Right forelimb (tissue), 1 donor: ENCODE measurements at regions not wholly inside any gene's neighbourhood (a gene's known extent, or its start where the extent isn't known, plus 50 kb on each side); places are given as distances from the start of the nearest gene placed in this dataset.
"Not testable (repeated sequence)": the region's sequence is repeated elsewhere in the genome, so short reads cannot be mapped to it uniquely, and the experiment has no call there.

Experiments
- DNase-seq: peaks from one replicate; pipeline ENCODE4 v3.0.0-alpha.2; 2018

DNA sequence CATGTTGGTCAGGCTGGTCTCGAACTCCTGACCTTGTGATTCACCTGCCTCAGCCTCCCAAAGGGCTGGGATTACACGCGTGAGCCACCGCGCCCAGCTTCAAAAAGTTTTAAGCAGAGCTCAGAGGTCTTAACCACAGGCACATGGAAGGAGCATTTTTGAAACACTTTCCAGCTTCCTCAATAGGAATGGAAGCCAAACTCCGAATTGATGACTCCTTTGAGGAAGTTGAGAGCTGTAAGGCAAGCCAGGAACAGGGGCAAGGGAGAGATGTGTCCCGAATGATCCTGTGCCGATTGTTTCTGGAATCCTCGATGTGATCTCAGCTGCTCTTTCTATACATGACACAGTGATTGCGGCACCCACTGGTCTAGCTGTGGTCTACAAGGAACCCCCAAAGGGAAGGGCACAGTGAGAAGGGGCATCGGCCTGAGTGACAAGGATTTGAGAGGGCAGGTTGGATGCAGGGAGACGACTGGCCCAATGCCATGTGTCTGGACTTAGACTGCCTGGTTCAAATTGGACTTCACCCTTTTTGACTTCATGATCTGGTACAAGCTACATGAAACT lies 116.2 kb downstream of the ADRA2C start:
- DNase-seq, result not testable (repeated sequence)

DNA sequence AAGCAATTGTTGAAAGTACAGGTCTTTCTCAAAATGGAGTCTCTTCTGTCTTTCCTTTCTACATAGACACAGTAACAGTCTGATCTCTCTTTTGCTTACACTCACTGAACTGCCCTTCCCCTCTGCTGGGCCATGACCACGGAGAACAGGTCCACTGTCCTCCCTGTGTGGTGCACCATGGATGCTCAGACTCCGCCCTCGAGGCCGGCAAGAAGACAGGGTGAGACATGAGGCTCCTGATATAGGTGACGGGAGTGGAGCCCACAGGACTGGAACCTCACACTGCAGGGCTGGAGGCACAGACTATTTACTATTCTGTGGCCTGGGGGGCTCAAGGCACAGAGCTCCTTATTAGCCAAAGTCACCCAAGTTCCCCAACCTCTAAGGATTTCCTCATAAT lies 118.1 kb downstream of the ADRA2C start:
- not testable (repeated sequence) for DNase-seq

DNA sequence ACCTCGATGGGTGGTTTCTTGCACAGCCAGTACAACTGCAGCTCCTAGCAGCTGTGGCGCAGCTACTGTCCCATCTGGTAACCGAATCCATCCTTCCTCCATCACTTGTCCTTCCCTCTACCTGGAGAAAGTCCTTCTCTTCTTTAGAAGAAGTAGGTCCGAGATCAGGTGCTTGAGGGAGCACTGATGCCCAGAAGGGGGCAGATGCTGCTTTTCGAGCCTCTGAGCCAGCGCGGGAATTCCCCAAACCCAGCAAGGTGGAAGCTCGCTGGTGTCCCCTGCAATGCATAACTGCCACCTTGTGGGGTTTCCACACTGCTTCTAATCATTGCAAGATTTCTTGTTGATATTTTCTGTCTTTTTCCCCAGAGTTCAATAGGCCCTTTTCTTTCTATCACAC lies 127.4 kb downstream of the ADRA2C start:
- DNase-seq, result not testable (repeated sequence)

DNA sequence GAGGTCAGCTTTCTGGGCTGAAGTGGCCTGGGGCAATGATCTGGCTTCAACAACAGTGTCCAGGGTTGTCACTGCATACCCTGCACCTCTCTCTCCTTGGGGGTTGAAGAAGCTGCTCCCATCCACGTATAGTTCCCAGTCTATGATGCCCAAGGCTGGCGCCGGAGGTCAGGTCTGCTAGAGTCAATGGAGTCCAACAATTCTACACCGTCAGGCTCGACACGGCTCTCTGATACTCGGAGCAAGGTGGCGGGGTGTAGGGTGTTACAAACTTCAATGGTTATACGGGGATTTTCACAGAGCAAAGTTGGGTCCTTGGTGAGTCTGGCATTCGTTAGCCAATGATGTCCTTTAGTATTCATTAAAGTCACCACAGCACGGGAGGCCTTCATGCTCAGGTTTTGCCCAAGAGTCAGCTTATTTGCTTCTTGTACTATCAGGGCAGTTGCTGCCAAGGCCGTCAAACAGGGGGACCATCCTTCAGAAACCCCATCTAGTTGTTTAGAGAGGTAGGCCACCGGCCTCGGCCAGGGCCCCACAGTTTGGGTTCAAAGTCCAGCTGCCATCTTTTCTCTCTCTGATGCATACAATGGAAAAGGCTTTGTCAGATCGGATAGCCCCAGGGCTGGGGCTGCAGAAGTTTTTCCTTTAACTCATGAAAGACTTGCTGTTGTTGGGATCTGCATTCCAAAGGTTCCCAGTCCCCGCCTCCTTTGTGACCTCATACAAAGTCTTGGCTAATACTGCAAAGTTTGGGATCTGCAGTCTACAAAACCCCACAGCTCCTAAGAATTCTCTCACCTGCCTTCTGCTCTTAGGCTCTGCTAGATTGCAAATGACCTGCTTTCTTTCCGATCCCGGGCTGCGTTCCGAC lies 128.1 kb downstream of the ADRA2C start:
- DNase-seq, result not testable (repeated sequence)

DNA sequence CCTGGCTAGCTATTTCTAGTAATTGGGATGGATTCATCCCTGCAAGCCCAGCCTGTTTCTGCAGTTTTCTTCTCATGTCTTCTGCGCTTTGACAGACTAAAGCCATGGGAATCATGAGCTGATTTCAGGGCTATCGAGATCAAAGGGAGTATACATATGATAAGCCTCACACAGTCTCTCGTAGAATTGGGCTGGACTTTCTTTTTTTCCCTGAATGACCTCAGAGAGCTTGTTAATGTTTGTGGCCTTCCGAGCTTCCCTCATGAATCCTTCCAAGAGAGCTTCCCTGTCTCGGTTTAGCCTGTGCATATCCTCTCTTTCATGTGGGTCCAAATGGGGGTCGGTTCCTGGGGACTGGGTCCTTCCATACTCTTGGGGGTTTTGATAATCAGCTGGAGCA lies 130.3 kb downstream of the ADRA2C start:
- DNase-seq, result no peak

DNA sequence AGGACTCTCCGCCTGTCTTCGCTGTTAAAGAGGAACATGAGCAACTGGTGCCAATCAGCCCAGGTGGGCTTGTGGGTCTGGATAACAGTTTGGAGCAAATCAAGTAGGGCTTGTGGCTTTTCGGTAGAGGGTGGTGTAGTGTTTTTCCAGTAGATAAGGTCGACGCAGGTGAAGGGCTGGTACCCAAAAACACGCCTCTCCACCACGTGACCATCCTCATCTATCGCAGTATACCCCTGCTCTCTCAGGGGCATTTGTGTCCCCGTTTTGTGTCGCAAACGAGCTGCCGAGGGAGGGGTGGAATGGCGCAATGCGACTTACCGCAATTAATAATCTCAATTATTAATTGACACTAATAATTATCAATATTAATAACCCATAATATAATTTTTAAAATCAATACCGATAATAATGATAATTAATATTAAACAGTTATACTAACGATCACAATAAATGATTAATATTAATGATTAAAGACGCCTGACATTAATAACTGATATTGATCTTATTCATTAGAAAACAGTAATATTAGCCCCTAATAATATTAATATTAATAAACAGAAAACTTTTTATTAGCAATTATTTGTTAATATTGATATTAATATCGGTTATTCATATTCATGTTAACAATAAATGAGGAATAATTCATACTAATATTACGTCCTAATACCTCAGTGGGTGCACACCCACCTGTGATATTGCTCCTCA lies 130.8 kb downstream of the ADRA2C start:
- not testable (repeated sequence) for DNase-seq

DNA sequence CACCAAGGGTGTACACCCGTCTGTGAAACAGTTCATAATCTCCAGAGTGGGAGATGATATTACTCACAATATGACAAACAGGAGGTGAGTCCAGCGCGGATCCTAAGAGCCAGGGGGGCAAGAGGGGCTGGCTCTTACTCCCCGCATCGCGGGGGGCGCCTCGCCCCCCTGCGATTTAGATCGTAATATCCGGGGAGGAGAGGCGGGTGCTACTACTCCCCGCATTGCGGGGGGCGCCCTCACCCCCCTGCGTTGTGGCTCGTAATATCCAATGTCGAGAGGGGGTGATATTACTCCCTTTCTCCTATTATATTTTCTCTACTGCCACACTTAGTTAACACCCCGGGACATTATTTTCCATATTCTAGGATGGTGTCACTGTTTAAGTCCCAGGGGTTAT lies 131.9 kb downstream of the ADRA2C start:
- DNase-seq, result no peak

DNA sequence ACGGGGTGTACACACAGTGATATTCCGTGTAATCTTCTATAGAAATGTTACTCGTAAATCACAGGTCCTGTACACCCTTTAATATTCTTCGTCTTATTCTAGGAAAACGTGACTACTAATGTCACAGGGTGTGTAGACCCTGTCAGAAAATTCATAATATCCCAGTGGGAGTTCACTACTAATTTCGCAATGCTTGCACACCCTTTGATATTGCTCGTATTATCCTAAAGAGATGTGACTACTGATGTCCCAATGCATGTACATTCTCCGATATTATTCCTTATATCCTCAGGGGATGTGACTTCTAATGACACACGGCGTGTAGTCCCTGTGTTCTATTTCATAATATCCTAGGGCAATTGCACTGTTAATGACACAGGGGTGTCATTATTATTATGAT lies 132.7 kb downstream of the ADRA2C start:
- DNase-seq, result not testable (repeated sequence)

DNA sequence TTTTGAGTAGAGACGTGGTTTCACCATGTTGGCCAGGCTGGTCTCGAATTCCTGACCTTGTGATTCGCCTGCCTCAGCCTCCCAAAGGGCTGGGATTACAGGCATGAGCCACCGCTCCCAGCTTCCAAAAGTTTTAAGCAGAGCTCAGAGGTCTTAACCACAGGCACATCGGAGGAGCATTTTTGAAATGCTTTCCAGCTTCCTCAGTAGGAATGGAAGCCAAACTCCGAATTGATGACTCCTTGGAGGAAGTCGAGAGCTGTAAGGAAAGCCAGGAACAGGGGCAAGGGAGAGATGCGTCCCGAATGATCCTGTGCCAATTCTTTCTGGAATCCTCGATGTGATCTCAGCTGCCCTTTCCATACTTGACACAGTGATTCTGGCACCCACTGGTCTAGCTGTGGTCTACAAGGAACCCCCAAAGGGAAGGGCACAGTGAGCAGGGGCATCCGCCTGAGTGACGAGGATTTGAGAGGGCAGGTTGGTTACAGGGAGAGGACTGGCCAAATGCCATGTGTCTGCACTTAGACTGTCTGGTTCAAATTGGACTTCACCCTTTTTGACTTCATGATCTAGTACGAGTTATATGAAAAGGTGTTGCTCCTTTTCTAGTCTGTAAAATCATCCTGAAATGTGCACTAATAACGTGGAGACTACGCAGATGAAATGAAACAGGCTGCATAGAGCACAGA lies 138.2 kb downstream of the ADRA2C start:
- not testable (repeated sequence) for DNase-seq

DNA sequence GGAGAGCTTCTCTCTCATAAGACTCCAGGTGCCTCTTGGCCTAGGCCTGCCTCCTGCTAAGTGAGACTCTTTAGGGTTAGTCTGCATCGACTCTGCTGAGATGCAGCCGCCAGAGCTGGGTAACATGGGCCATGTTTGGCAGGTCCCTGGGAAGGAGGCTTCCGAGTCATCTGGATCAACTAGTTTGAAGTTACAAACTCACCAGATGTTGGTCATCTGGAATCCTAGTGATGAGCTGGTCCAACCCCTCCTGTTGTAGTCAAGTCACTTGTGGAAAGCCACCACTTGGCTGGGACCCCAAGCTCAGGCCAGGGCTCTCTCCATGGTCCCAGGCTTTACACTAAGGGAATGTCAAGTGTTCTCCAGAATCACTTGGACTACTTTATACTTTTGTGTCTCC lies 143.4 kb downstream of the ADRA2C start:
- not testable (repeated sequence) for DNase-seq

DNA sequence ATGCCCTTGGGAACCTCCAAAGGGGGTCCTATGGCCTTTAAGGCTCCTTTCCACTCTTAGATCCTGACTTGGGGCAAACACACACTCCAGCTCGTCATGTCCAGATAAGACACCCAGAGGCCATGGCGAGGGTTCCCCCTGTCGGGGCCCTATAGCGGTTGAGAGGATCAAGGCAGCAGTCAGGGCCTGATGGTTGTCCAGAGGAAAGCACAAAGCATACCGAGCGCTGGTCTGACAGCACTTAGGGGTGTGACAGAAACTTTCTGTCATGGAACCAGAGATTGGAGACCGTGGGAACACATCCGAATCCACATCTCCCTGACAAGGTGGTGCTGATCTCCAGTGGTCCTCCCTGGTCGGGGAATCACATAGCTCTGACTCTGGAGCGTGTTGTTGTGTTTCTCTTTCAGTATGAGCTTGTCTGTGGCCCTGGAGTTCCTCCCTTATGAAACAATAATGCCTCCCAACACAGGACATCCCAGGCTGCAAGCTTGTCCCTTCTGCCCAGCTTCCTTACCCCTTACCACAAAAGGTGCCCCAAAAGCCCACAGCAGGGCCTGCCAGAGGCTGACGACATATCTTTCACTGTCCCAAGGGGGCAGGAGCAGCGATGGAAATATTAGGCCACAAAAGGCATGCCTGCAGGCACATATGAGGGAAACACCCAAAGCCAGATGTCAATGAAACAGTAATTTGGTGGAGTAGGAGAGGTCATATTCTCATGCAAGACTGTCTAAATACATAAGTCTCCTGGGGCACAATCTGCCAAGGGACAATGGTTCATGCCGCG lies 144.2 kb downstream of the ADRA2C start:
- DNase-seq, result not testable (repeated sequence)

DNA sequence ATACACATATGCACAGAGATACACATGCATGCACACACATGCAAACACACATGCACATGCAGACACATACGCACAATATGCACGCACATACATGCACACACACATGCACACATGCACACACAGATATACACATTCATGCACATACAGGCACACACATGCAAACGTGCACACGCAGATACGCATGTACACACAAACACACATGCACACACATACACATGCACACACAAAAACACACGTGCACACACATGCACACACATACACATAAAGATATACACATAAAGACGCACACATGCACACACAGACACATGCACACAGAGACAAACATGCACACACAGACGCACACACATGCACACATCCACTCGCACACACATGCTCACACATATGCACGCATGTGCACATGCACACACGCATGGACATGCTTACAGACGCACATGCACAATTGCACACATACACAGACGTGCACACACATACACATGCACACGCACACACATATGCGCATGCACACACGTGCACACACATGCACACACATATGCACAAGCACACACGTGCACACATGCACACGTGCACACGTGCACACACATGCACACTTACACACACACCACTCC lies 145.2 kb downstream of the ADRA2C start:
- no peak for DNase-seq

DNA sequence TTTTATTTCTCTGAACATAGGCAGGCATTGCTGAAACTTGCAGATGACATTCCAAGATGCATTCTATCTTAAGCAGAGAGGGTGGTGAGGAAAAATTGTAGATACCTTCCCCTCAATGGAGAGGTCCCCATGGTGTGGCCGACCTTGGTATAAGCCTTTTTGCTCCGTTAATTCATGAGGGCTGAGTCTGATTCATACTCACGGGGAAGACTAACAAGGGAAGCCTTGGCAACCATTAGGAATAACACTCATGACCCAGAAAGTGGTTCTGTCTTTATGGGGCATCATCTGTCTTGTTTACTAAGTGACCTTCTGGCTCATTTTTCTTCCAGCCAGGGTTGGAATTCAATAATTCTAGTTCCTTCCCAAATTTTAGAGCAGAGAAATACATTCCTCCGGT lies 148.3 kb downstream of the ADRA2C start:
- DNase-seq, result not testable (repeated sequence)

DNA sequence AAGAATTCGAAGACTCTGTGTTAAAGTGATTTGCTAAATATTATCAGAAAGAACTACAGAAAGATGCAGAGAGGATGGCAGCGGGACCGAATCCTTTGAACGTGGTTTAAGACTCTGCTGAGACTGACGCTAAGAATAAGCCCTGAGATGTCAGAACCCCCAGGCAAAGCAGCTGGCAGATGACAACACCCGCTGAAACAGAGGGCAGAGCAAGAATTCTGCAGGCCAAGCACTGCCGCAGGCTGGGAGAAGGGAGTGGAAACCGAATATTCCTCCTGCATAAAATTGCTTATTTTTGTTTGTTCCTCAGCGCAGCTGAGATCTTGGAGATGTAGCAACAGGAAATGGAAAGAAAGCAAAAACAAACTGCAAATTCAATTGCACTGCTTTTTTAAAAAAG lies 153.3 kb downstream of the ADRA2C start:
- not testable (repeated sequence) for DNase-seq

DNA sequence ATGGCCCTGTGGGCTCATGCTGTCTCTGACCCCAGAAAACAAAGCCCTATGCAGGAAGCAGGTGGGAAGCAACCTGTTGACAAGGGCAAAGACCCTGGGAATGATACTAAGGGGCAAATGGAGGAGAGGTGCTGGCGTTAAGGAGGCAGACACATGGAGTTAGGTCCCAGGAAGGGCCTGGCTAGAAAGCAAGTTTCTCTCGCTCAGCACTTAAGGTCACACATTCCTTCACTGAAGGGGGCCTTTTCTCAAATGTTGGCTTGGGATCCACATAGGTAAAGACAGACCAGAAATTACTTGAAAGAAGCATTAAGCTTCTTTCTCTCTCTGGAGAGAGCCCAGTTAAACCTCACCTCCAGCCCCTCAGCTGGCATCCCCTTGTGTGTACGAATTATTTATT lies 155.7 kb downstream of the ADRA2C start:
- not testable (repeated sequence) for DNase-seq

DNA sequence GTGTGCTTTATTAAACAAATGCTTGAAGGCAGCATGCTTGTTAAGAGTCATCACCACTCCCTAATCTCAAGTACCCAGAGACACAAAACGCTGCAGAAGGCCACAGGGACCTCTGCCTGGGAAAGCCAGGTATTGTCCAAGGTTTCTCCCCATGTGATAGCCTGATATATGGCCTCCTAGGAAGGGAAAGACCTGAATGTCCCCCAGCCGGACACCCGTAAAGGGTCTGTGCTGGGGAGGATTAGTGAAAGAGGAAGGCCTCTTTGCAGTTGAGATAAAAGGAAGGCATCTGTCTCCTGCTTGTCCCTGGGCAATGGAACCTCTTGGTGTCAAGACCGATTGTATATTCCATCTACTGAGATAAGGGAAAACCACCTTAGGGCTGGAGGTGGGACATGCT lies 159.7 kb downstream of the ADRA2C start:
- DNase-seq, result not testable (repeated sequence)

DNA sequence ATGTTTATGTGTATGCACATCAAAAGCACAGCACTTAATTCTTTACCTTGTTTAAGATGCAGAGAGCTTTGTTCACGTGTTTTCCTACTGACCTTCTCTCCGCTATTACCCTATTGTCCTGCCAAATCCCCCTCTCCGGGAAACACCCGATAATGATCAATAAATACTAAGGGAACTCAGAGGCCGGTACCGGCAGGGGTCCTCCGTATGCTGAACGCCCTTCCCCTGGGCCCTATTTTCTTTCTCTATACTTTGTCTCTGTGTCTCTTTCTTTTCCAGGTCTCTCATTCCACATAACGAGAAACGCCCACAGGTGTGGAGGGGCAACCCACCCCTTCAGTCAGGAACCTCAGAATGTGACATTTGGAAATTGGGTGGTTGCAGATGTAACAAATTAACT lies 160.1 kb downstream of the ADRA2C start:
- DNase-seq, result not testable (repeated sequence)

DNA sequence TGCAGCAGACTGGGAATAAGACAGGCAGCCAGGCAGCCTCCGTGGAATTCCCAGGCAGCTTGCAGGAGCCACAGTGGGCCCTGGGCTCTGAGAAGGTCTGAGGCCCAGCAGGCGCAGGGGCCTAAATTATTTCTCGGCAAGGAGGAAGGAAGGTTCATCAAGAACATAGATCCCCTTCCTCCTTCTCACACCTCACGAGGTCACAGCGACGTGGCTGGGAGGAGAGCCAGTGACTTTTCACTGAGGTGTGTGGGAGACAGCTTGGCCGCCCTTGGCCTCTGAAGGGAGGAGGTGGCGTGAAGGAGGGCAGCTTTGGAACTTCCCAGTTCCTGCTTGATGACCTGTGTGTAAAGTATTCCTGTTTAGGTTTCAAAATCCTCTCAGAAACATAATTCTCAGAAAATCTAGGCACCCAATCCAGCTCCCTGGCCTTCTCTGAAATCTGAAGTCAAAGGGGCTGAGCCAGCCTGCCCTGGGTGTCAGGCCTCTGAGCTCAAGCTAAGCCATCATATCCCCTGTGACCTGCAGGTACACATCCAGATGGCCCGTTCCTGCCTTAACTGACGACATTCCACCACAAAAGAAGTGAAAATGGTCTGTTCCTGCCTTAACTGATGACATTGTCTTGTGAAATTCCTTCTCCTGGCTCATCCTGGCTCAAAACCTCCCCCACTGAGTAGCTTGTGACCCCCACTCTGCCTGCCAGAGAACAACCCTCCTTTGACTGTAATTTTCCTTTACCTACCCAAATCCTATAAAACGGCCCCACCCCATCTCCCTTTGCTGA lies 161.0 kb downstream of the ADRA2C start:
- DNase-seq, result not testable (repeated sequence)

DNA sequence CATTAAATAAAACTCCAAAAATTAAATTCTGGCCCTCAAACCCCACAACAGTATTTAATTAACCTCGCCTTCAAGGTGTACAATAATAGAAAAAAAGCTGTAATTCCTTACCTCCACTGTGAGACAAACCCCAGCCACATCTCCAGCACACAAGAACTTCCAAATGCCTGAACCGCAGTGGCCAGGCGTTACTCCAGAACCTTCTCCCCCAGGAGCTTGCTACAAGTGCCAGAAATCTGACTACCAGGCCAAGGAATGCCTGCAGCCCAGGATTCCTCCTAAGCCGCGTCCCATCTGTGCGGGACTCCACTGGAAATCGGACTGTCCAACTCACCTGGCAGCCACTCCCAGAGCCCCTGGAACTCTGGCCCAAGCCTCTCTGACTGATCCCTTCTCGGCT lies 163.2 kb downstream of the ADRA2C start:
- DNase-seq, result not testable (repeated sequence)

DNA sequence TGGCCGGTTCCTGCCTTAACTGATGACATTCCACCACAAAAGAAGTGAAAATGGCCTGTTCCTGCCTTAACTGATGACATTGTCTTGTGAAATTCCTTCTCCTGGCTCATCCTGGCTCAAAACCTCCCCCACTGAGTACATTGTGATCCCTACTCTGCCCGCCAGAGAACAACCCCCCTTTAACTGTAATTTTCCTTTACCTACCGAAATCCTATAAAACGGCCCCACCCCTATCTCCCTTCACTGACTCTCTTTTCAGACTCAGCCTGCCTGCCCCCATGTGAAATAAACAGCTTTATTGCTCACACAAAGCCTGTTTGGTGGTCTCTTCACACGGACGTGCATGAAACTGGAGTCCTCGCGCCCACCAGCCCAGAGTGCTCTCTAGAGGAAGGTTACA lies 166.5 kb downstream of the ADRA2C start:
- not testable (repeated sequence) for DNase-seq

DNA sequence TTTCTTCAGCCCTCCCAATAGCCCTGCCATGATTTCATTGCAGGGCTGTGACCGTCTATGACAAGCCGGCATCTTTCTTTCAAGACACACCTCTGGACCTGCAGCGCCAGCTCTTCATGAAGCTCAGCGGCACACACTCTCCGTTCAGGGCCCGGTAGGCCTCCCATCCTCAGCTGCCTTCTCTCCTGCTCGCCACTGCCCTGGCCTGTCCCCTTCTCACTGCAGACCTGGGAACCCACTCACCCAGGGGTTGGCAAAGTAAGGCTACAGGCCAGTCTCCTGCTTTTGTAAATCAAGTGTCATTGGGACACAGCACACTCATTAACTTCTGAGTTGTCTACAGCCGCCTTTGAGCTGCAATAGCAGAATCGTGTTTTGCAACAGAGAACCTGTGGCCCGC lies 169.2 kb downstream of the ADRA2C start:
- not testable (repeated sequence) for DNase-seq
